ENCODE measurements at regions not wholly inside any gene's neighbourhood (a gene's known extent, or its start where the extent isn't known, plus 50 kb on each side); places are given as distances from the start of the nearest gene placed in this dataset.

DNA sequence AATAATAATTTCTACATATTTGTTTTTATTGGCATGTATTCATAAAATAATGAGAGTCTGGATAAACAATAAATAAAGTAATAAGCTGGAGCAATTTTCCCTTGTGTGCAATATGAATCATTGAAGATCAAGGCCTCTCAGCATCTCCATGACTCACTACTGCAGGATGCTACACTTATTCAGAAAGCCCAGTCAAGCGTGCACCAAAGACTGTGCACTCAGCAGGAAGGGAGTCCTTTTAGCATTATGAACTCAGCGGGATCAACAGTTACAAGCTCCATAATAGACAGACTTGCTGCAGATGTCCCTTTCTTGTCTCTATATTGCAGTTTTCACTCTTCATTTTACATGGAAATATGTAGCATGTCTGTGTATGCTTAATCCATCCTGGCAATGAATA is 485.3 kb downstream of the CDH9 start:
- TF ChIP-seq, protein P1, sequence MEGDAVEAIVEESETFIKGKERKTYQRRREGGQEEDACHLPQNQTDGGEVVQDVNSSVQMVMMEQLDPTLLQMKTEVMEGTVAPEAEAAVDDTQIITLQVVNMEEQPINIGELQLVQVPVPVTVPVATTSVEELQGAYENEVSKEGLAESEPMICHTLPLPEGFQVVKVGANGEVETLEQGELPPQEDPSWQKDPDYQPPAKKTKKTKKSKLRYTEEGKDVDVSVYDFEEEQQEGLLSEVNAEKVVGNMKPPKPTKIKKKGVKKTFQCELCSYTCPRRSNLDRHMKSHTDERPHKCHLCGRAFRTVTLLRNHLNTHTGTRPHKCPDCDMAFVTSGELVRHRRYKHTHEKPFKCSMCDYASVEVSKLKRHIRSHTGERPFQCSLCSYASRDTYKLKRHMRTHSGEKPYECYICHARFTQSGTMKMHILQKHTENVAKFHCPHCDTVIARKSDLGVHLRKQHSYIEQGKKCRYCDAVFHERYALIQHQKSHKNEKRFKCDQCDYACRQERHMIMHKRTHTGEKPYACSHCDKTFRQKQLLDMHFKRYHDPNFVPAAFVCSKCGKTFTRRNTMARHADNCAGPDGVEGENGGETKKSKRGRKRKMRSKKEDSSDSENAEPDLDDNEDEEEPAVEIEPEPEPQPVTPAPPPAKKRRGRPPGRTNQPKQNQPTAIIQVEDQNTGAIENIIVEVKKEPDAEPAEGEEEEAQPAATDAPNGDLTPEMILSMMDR (IDR thresholded peaks at IDR 0.05), result no peak
- TF ChIP-seq POLR2A (IDR thresholded peaks at IDR 0.05) (no peak), POLR2AphosphoS5 (IDR thresholded peaks at IDR 0.05) (no peak)

Data from prostate gland (tissue), 2 donors.